ENCODE measurements at regions not wholly inside any gene's neighbourhood (a gene's known extent, or its start where the extent isn't known, plus 50 kb on each side); places are given as distances from the start of the nearest gene placed in this dataset.

- no peak for TF ChIP-seq RAD21 (IDR thresholded peaks at IDR 0.05; ENCODE audit: low read depth)
- TF ChIP-seq CTCF (IDR thresholded peaks at IDR 0.05 in 2 of 3, conservative IDR thresholded peaks at IDR 0.05 in 1 of 3; ENCODE audit: borderline replicate concordance in 1 of 3, insufficient read depth in 1 of 3, low read depth in 2 of 3, low read length in 2 of 3), result no peak
- TF ChIP-seq ZNF274 (IDR thresholded peaks at IDR 0.05; ENCODE audit: low read depth, low read length), result no peak
- no peak for TF ChIP-seq ZBTB33 (IDR thresholded peaks at IDR 0.05; ENCODE audit: extremely low read depth, insufficient replicate concordance, low read length)
- TF ChIP-seq EZH2phosphoT487 (IDR thresholded peaks at IDR 0.05; ENCODE audit: borderline replicate concordance), result no peak
- TF ChIP-seq POLR2A (IDR thresholded peaks at IDR 0.05; ENCODE audit: borderline replicate concordance, extremely low read depth, insufficient read depth, insufficient read length), result no peak
- TF ChIP-seq MAX (IDR thresholded peaks at IDR 0.05), result no peak
- TF ChIP-seq REST (IDR thresholded peaks at IDR 0.05; ENCODE audit: low read depth), result no peak
- TF ChIP-seq YY1 (IDR thresholded peaks at IDR 0.05; ENCODE audit: extremely low read depth, insufficient replicate concordance, low read depth, low read length), result no peak
- TF ChIP-seq SP1 (IDR thresholded peaks at IDR 0.05; ENCODE audit: low read depth), result no peak
- no peak for TF ChIP-seq JUND (IDR thresholded peaks at IDR 0.05)
Measured at GRCh38 chr2:120976501-120977307, 241.0 kb downstream of the GLI2 start.
